HG02852 (cell line): ENCODE measurements at regions not wholly inside any gene's neighbourhood (a gene's known extent, or its start where the extent isn't known, plus 50 kb on each side); places are given as distances from the start of the nearest gene placed in this dataset.

Experiments used
- ATAC-seq: cut with Tn5 transposase; IDR thresholded peaks from one replicate; pipeline ENCODE4 v1.9.1; 2021; ENCODE audit warnings: mild to moderate bottlenecking, moderate library complexity; ENCODE audit not compliant: unreplicated experiment

- ATAC-seq, result no peak
These were observed 679.3 kb upstream of the CELF2 start for GRCh38 chr10:10338339-10338738.

- no peak for ATAC-seq
These were observed 671.1 kb upstream of the CELF2 start for GRCh38 chr10:10346390-10347150.

GRCh38 chr10:10350050-10350449 is 667.6 kb upstream of the CELF2 start:
- no peak for ATAC-seq

GRCh38 chr10:10351451-10351850 is 666.2 kb upstream of the CELF2 start:
- no peak for ATAC-seq

GRCh38 chr10:10353326-10353868 is 664.3 kb upstream of the CELF2 start:
- no peak for ATAC-seq

- no peak for ATAC-seq
These were observed 658.4 kb upstream of the CELF2 start for GRCh38 chr10:10359263-10359662.

GRCh38 chr10:10361301-10361885 is 656.3 kb upstream of the CELF2 start:
- no peak for ATAC-seq

GRCh38 chr10:10362800-10363199 is 654.9 kb upstream of the CELF2 start:
- ATAC-seq, result no peak

- no peak for ATAC-seq
These were observed 654.5 kb upstream of the CELF2 start for GRCh38 chr10:10363217-10363616.

GRCh38 chr10:10364902-10365301 is 652.8 kb upstream of the CELF2 start:
- ATAC-seq, result no peak

- no peak for ATAC-seq
These were observed 652.0 kb upstream of the CELF2 start for GRCh38 chr10:10365676-10366075.

GRCh38 chr10:10366836-10367235 is 650.8 kb upstream of the CELF2 start:
- ATAC-seq, result no peak

- ATAC-seq, result no peak
These were observed 650.4 kb upstream of the CELF2 start for GRCh38 chr10:10367264-10367663.

GRCh38 chr10:10368951-10369576 is 648.6 kb upstream of the CELF2 start:
- ATAC-seq, result no peak

- no peak for ATAC-seq
These were observed 631.8 kb upstream of the CELF2 start for GRCh38 chr10:10385831-10386230.

- no peak for ATAC-seq
These were observed 628.5 kb upstream of the CELF2 start for GRCh38 chr10:10389182-10389581.

GRCh38 chr10:10392511-10392910 is 625.2 kb upstream of the CELF2 start:
- ATAC-seq, result no peak

- no peak for ATAC-seq
These were observed 622.6 kb upstream of the CELF2 start for GRCh38 chr10:10394933-10395658.

- no peak for ATAC-seq
These were observed 621.1 kb upstream of the CELF2 start for GRCh38 chr10:10396601-10397000.

- ATAC-seq, result no peak
These were observed 619.8 kb upstream of the CELF2 start for GRCh38 chr10:10397906-10398305.

GRCh38 chr10:10403762-10404161 is 613.9 kb upstream of the CELF2 start:
- ATAC-seq, result no peak
